H1 (cell line): ENCODE measurements at regions not wholly inside any gene's neighbourhood (a gene's known extent, or its start where the extent isn't known, plus 50 kb on each side); places are given as distances from the start of the nearest gene placed in this dataset.

Source experiments
- CTCF ChIA-PET: fragments of 300-600 bp; sonication (Branson Sonifier 250); formaldehyde crosslinking; loops from one replicate; lab custom pipeline; 2021; ENCODE audit not compliant: partially characterized antibody; lab: Charles Lee
- POLR2A ChIA-PET: fragments of 300-600 bp; sonication (Branson Sonifier 250); formaldehyde crosslinking; loops from one replicate; lab custom pipeline; 2021; ENCODE audit warnings: inconsistent platforms; ENCODE audit not compliant: partially characterized antibody; lab: Charles Lee
- DNase-seq, 2 experiments: peaks; one replicate each; pipeline versions ENCODE4 v3.0.0 to v3.0.0-alpha.2; 2010 to 2022; ENCODE audit warnings: low spot score in 2 of 2, low read depth in 1 of 2, mixed read lengths in 1 of 2
- FAIRE-seq: peaks from 2 replicates; lab custom pipeline; 2011; peaks lifted over from hg19 to GRCh38; lab: Jason Lieb, UNC
- H2AFZ ChIP-seq: 2 replicates; pipeline ENCODE4 v1.8.1; 2012; ENCODE audit warnings: low read length, inconsistent platforms
- H2AK5ac ChIP-seq: 2 replicates; pipeline ENCODE4 v1.6.1; 2013; ENCODE audit warnings: low read depth, low read length
- H2BK120ac ChIP-seq: replicated peaks from 2 replicates; pipeline ENCODE3; 2013; ENCODE audit warnings: low read depth, low read length, inconsistent platforms
- H2BK12ac ChIP-seq: 2 replicates; pipeline ENCODE4 v1.6.1; 2013; ENCODE audit warnings: low read depth, low read length
- H2BK15ac ChIP-seq: 2 replicates; pipeline ENCODE4 v1.6.1; 2013; ENCODE audit warnings: low read length
- H2BK20ac ChIP-seq: 2 replicates; pipeline ENCODE4 v1.6.1; 2013; ENCODE audit warnings: low read length
- H2BK5ac ChIP-seq: 2 replicates; pipeline ENCODE4 v1.6.1; 2013; ENCODE audit warnings: low read depth, low read length
- H3K14ac ChIP-seq: 2 replicates; pipeline ENCODE4 v1.6.1; 2013; ENCODE audit warnings: inconsistent platforms; ENCODE audit not compliant: insufficient read length
- H3K18ac ChIP-seq: 2 replicates; pipeline ENCODE4 v1.6.1; 2013; ENCODE audit warnings: low read length; ENCODE audit errors: extremely low read depth
- H3K23ac ChIP-seq: 2 replicates; pipeline ENCODE4 v1.6.1; 2013; ENCODE audit warnings: inconsistent platforms; ENCODE audit not compliant: insufficient read length
- H3K23me2 ChIP-seq: 2 replicates; pipeline ENCODE4 v1.6.1; 2013; ENCODE audit warnings: low read depth, low read length
- H3K27ac ChIP-seq: 2 replicates; pipeline ENCODE4 v1.6.1; 2011; ENCODE audit warnings: low read depth, low read length, inconsistent platforms
- H3K27me3 ChIP-seq, 4 experiments: replicated peaks in 1 of 4; 1 replicate in 1 of 4; 2 replicates in 3 of 4; pipeline versions ENCODE4 v1.6.1 to v1.8.1; 2011 to 2013; ENCODE audit warnings: low read length in 3 of 4, mild to moderate bottlenecking in 3 of 4, inconsistent platforms in 2 of 4, mixed read lengths in 2 of 4, moderate library complexity in 1 of 4; ENCODE audit not compliant: control insufficient read depth in 3 of 4, insufficient read depth in 3 of 4; ENCODE audit errors: extremely low read depth in 1 of 4
- H3K36me3 ChIP-seq, 4 experiments: 2 replicates each; pipeline versions ENCODE4 v1.6.1 to v1.8.1; 2011 to 2013; ENCODE audit warnings: mild to moderate bottlenecking in 4 of 4, low read length in 3 of 4, moderate library complexity in 2 of 4, control low read depth in 1 of 4, inconsistent platforms in 1 of 4; ENCODE audit not compliant: insufficient read depth in 4 of 4, control insufficient read depth in 2 of 4
- H3K4ac ChIP-seq: replicated peaks from 2 replicates; pipeline ENCODE3; 2013; ENCODE audit warnings: low read length, low read depth, mixed read lengths, inconsistent platforms; ENCODE audit not compliant: insufficient read length
- H3K4me1 ChIP-seq, 4 experiments: replicated peaks in 1 of 4; 1 replicate in 1 of 4; 2 replicates in 3 of 4; pipeline versions ENCODE4 v1.6.1 to v1.8.1; 2011 to 2013; ENCODE audit warnings: low read length in 3 of 4, inconsistent platforms in 2 of 4, mixed read lengths in 1 of 4; ENCODE audit not compliant: insufficient read depth in 4 of 4, control insufficient read depth in 3 of 4
- H3K4me2 ChIP-seq, 2 experiments: 2 replicates each; pipeline versions ENCODE4 v1.6.1 to v1.8.1; 2011 to 2013; ENCODE audit warnings: low read depth in 2 of 2, low read length in 2 of 2, control low read depth in 1 of 2, inconsistent platforms in 1 of 2, mild to moderate bottlenecking in 1 of 2; ENCODE audit not compliant: insufficient read depth in 1 of 2
- H3K4me3 ChIP-seq, 4 experiments: fragments of 200-600, 300-600 bp in 1 of 4; sonication (generic), shearing (Covaris generic), sonication (Bioruptor Twin) in 1 of 4; 2 replicates each; pipeline versions ENCODE4 v1.5.1 to v1.8.1; 2011 to 2016; ENCODE audit warnings: low read length in 4 of 4, low read depth in 3 of 4, control low read depth in 2 of 4, inconsistent platforms in 2 of 4, mild to moderate bottlenecking in 2 of 4, mixed read lengths in 1 of 4, moderate library complexity in 1 of 4; ENCODE audit not compliant: insufficient read depth in 2 of 4; ENCODE audit errors: extremely low read depth in 1 of 4
- H3K56ac ChIP-seq: replicated peaks from 2 replicates; pipeline ENCODE3; 2013; ENCODE audit warnings: low read depth, mild to moderate bottlenecking, mixed read lengths, low read length, inconsistent platforms; ENCODE audit not compliant: insufficient read length
- H3K79me1 ChIP-seq: 2 replicates; pipeline ENCODE4 v1.6.1; 2013; ENCODE audit warnings: low read depth, low read length, control low read depth
- H3K79me2 ChIP-seq, 2 experiments: 2 replicates each; pipeline versions ENCODE4 v1.6.1 to v1.8.1; 2012 to 2013; ENCODE audit warnings: low read length in 2 of 2, mild to moderate bottlenecking in 2 of 2, inconsistent platforms in 1 of 2; ENCODE audit not compliant: insufficient read depth in 2 of 2, control insufficient read depth in 1 of 2
- H3K9ac ChIP-seq, 4 experiments: replicated peaks in 1 of 4; 1 replicate in 1 of 4; 2 replicates in 3 of 4; pipeline versions ENCODE4 v1.6.1 to v1.8.1; 2011 to 2013; ENCODE audit warnings: low read depth in 3 of 4, low read length in 3 of 4, control low read depth in 2 of 4, mild to moderate bottlenecking in 2 of 4, moderate library complexity in 2 of 4, inconsistent platforms in 1 of 4; ENCODE audit errors: extremely low read depth in 1 of 4
- H3K9me3 ChIP-seq, 2 experiments: 2 replicates each; pipeline versions ENCODE4 v1.6.1 to v1.8.1; 2012 to 2013; ENCODE audit warnings: mild to moderate bottlenecking in 2 of 2, moderate library complexity in 2 of 2, control low read depth in 1 of 2, inconsistent platforms in 1 of 2, low read depth in 1 of 2, low read length in 1 of 2, mixed read lengths in 1 of 2; ENCODE audit not compliant: insufficient read depth in 2 of 2
- H4K20me1 ChIP-seq, 2 experiments: replicated peaks in 1 of 2; 2 replicates each; pipeline versions ENCODE3 to v1.8.1; 2011 to 2013; ENCODE audit warnings: inconsistent platforms in 2 of 2, low read length in 2 of 2, mild to moderate bottlenecking in 1 of 2; ENCODE audit not compliant: insufficient read depth in 2 of 2, control insufficient read depth in 1 of 2
- H4K5ac ChIP-seq: 2 replicates; pipeline ENCODE4 v1.6.1; 2013; ENCODE audit warnings: low read length, low read depth, mixed read lengths, inconsistent platforms; ENCODE audit not compliant: insufficient read length
- H4K8ac ChIP-seq: 2 replicates; pipeline ENCODE4 v1.8.0; 2013; ENCODE audit warnings: mild to moderate bottlenecking, moderate library complexity, low read length, inconsistent platforms; ENCODE audit not compliant: insufficient read depth; ENCODE audit errors: extremely low read depth
- H4K91ac ChIP-seq: replicated peaks from 2 replicates; pipeline ENCODE3; 2013; ENCODE audit warnings: low read length, mixed read lengths, inconsistent platforms; ENCODE audit not compliant: insufficient read length
- BACH1 ChIP-seq: IDR thresholded peaks from 2 replicates; pipeline ENCODE4 v1.6.1; 2012; ENCODE audit warnings: low read length, improper control_type of control experiment
- BCL11A ChIP-seq, 2 experiments: IDR thresholded peaks; one replicate each; pipeline ENCODE4 v1.6.1; 2011; ENCODE audit warnings: low read depth in 2 of 2, low read length in 2 of 2, mild to moderate bottlenecking in 2 of 2
- CBX8 ChIP-seq: fragments of 300-800, 300-1000 bp; sonication (generic); IDR thresholded peaks from 2 replicates; pipeline ENCODE4 v1.7.1; 2016; ENCODE audit warnings: low read depth, low read length, borderline replicate concordance
- CTCF ChIP-seq, 3 experiments: IDR thresholded peaks; 1 replicate in 2 of 3; 2 replicates in 1 of 3; pipeline versions ENCODE4 v1.5.1 to v1.6.1; 2011; ENCODE audit warnings: low read length in 3 of 3, mild to moderate bottlenecking in 3 of 3, inconsistent platforms in 2 of 3, low read depth in 1 of 3, moderate library complexity in 1 of 3; ENCODE audit not compliant: insufficient read depth in 1 of 3; ENCODE audit errors: control extremely low read depth in 1 of 3
- E2F6 ChIP-seq: IDR thresholded peaks from 2 replicates; pipeline ENCODE4 v1.6.1; 2012; ENCODE audit warnings: inconsistent platforms
- HDAC2 ChIP-seq, 2 experiments: fragments of 300-600 bp in 1 of 2; sonication (generic) in 1 of 2; IDR thresholded peaks; 2 replicates each; pipeline ENCODE4 v1.6.1; 2011 to 2012; ENCODE audit warnings: low read depth in 2 of 2, low read length in 2 of 2, mild to moderate bottlenecking in 2 of 2, moderate library complexity in 2 of 2, borderline replicate concordance in 1 of 2, inconsistent platforms in 1 of 2
- HDAC6 ChIP-seq: IDR thresholded peaks from one replicate; pipeline ENCODE4 v1.7.1; 2012; ENCODE audit warnings: low read depth, mild to moderate bottlenecking, inconsistent platforms, low read length, moderate library complexity
- RXRA ChIP-seq: IDR thresholded peaks from 2 replicates; pipeline ENCODE4 v1.6.1; 2011; ENCODE audit warnings: low read depth, mild to moderate bottlenecking, low read length, moderate library complexity; ENCODE audit not compliant: insufficient read depth
- SIN3A ChIP-seq, 2 experiments: IDR thresholded peaks in 1 of 2; conservative IDR thresholded peaks in 1 of 2; 2 replicates each; pipeline ENCODE4 v1.6.1; 2011 to 2012; ENCODE audit warnings: low read length in 2 of 2, improper control_type of control experiment in 1 of 2, low read depth in 1 of 2, mild to moderate bottlenecking in 1 of 2
- SIX5 ChIP-seq: IDR thresholded peaks from 2 replicates; pipeline ENCODE4 v1.6.1; 2011; ENCODE audit warnings: mild to moderate bottlenecking, low read depth, low read length
- TCF12 ChIP-seq: IDR thresholded peaks from 2 replicates; pipeline ENCODE4 v1.6.1; 2011; ENCODE audit warnings: low read depth, mild to moderate bottlenecking, low read length
- WGBS, 2 experiments: shearing (Covaris generic) in 1 of 2; methylation state at CpG; one replicate each; pipeline versions ENCODE4 v1.1.6 to v1.1.7; 2013 to 2015; ENCODE audit warnings: low lambda C conversion rate in 2 of 2, mixed read lengths in 2 of 2, inconsistent platforms in 1 of 2, low coverage in 1 of 2, missing lambda C conversion rate in 1 of 2; ENCODE audit not compliant: insufficient replicate concordance in 2 of 2, insufficient coverage in 1 of 2, insufficient read length in 1 of 2; ENCODE audit errors: extremely low coverage in 1 of 2, missing lambda C conversion rate in 1 of 2; 5-methylcytosine and 5-hydroxymethylcytosine counted together

GRCh38 chr2:147487978-147488289 lies 356.9 kb upstream of the ACVR2A start:
- Histone ChIP-seq H2BK12ac (0 out of 2 replicates have a peak overlapping the region, but pooled peaks have one; percentile 61), H3K4me1 (peaks cover 0 to 14% (median 8%) of the 10 kb centered on the region in 4 experiments; a peak in 4 of 7 replicates), H3K9me3 (no peaks in the 10 kb centered on the region), H3K23me2 (no peaks in the 10 kb centered on the region; the same call in 1 of the 2 replicates), H3K4me3 (no peak overlapping the region), H3K79me2 (no peaks in the 10 kb centered on the region), H3K56ac (no peak overlapping the region), H4K91ac (no peak overlapping the region), H2AK5ac (no peak overlapping the region), H3K27me3 (no peaks in the 10 kb centered on the region), H3K27ac (no peak overlapping the region), H2BK20ac (no peak overlapping the region), H3K4me2 (no peak overlapping the region), H2BK15ac (no peak overlapping the region), H3K9ac (peak overlapping the region in 1 of 4 experiments; percentile 8; a peak in 1 of 7 replicates), H3K23ac (no peak overlapping the region), H2BK5ac (no peak overlapping the region), H3K79me1 (no peaks in the 10 kb centered on the region), H4K20me1 (no peaks in the 10 kb centered on the region), H3K18ac (no peak overlapping the region), H2AFZ (no peak overlapping the region), H3K4ac (no peak overlapping the region), H4K8ac (no peak overlapping the region), H3K36me3 (no peaks in the 10 kb centered on the region), H4K5ac (no peak overlapping the region), H3K14ac (no peak overlapping the region), H2BK120ac (no peak overlapping the region)
- ChIA-PET CTCF (interaction anchor here (1.1 to 1.7 kb wide), 2 partner anchors 20 to 405 kb away, joined by 3 to 7 read pairs; no protein-coding TSS in a partner anchor), POLR2A (no interaction called here)
- WGBS, 2 experiments: 95 to 100% methylated on average over 2 of the region's 2 CpGs
- DNase-seq (no peak), FAIRE-seq (no peak)
- TF ChIP-seq BCL11A (IDR thresholded peaks at IDR 0.05; ENCODE audit: low read depth in 2 of 2, low read length in 2 of 2): no peak
- TF ChIP-seq SIN3A (conservative IDR thresholded peaks at IDR 0.05 in 1 of 2, IDR thresholded peaks at IDR 0.05 in 1 of 2; ENCODE audit: low read depth in 1 of 2, low read length in 2 of 2): no peak
- TF ChIP-seq CBX8: no peak
- TF ChIP-seq CTCF (IDR thresholded peaks at IDR 0.05; ENCODE audit: control extremely low read depth in 1 of 3, insufficient read depth in 1 of 3, low read depth in 1 of 3, low read length in 3 of 3): no peak
- no peak for TF ChIP-seq RXRA
- TF ChIP-seq SIX5: no peak
- TF ChIP-seq HDAC6: no peak
- no peak for TF ChIP-seq BACH1
- TF ChIP-seq HDAC2 (IDR thresholded peaks at IDR 0.05; ENCODE audit: borderline replicate concordance in 1 of 2, low read depth in 2 of 2, low read length in 2 of 2): no peak
- no peak for TF ChIP-seq E2F6
- TF ChIP-seq TCF12: no peak
